B cell (primary cell): ENCODE measurements at regions not wholly inside any gene's neighbourhood (a gene's known extent, or its start where the extent isn't known, plus 50 kb on each side); places are given as distances from the start of the nearest gene placed in this dataset.

Source experiments
- CTCF ChIP-seq: fragments of 200-600 bp; IDR thresholded peaks from one replicate; pipeline ENCODE4 v1.8.0; 2022; ENCODE audit warnings: antibody characterized with exemption, mild to moderate bottlenecking
- EZH2 ChIP-seq: IDR thresholded peaks from 2 replicates; pipeline ENCODE4 v1.6.1; 2012; ENCODE audit warnings: borderline replicate concordance, low read depth, mild to moderate bottlenecking, moderate library complexity, low read length; ENCODE audit not compliant: insufficient read depth, poor library complexity, severe bottlenecking

GRCh38 chr16:86087011-86087895 is 188.3 kb downstream of the IRF8 start:
- TF ChIP-seq CTCF (no peak), EZH2 (no peak)
